GM10266 (cell line): ENCODE measurements at regions not wholly inside any gene's neighbourhood (a gene's known extent, or its start where the extent isn't known, plus 50 kb on each side); places are given as distances from the start of the nearest gene placed in this dataset.

Source experiments
- DNase-seq: peaks from one replicate; pipeline ENCODE4 v3.0.0; 2012; ENCODE audit errors: extremely low spot score
- TF ChIP-seq, protein P1 (sequence below): IDR thresholded peaks from 2 replicates; pipeline ENCODE4 v1.5.1; 2012; ENCODE audit warnings: mild to moderate bottlenecking, low read depth; ENCODE audit not compliant: control insufficient read depth, insufficient read depth; ENCODE audit errors: missing control alignments

DNA sequence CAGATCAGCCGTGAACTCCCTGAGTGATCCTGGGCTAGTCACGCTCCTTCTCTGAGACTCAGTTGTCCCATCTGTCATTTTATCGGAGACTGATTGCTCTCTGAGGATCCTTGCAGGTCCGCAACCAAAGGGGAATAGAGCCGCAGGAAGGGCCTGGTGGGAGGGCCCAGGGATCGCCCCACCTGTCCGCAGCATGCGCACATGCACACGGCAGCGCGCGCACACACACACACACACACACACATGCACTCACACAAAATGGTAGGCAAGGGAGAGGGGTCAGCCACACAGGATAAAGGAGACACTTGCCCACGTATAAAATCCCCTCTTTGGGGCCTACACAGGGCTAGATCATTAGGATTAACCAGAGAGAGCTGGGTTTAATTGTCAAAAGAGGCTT, 95.6 kb upstream of the FOXP4 start:
- no peak for DNase-seq
- TF ChIP-seq, protein P1, sequence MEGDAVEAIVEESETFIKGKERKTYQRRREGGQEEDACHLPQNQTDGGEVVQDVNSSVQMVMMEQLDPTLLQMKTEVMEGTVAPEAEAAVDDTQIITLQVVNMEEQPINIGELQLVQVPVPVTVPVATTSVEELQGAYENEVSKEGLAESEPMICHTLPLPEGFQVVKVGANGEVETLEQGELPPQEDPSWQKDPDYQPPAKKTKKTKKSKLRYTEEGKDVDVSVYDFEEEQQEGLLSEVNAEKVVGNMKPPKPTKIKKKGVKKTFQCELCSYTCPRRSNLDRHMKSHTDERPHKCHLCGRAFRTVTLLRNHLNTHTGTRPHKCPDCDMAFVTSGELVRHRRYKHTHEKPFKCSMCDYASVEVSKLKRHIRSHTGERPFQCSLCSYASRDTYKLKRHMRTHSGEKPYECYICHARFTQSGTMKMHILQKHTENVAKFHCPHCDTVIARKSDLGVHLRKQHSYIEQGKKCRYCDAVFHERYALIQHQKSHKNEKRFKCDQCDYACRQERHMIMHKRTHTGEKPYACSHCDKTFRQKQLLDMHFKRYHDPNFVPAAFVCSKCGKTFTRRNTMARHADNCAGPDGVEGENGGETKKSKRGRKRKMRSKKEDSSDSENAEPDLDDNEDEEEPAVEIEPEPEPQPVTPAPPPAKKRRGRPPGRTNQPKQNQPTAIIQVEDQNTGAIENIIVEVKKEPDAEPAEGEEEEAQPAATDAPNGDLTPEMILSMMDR: no peak

DNA sequence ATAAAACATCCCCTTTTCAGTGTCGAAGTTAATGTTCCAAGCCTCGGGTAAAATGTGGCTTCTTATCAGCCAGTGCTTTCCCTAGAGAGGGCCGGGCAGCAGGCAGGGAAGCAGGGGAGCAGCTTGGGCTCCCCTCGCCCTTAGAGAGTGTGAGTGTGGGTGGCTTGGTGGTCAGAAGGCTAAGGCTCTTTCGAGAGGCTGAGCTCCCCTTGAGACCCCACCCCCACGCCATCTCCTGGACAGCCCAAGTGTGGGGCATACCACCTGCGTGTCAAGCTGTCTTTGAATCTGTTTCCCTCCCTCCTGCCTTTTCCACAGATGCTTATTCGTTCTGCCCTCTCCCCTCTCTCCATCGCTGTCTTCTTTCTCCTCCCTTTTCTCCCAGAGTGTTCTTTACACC, 95.1 kb upstream of the FOXP4 start:
- DNase-seq: no peak
- TF ChIP-seq, protein P1: peak; percentile 37

DNA sequence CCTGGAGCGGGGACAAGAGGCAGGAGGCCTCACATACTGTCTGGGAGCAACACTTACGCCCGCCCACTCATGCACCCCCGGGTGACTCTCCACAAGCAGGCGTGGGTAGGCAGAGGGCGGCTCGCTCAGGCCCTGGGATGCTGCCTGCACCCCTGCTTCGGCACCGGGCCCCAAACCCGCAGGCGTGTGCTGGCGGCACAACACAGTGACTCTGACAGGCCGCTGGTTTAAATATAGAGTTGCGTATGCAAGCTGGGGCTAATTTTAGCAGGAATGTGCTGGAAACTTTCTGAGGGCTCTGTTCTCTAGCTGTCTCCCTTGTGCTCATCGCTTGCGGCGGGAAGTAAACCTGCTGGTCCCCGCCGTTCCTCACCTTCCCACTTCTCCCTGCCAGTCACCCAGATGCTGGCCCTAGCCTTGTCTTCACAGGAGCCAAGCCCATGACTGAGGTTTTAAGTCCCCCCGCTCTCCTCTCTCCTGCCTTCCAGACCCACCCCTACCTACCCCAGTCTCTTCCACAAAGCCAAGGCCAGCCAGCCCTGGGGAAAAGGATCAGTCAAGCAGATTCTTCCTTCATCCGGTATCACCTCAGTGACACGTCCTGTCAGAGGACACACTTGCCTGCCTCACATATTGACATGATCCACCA, 94.5 kb upstream of the FOXP4 start:
- no peak for DNase-seq
- TF ChIP-seq, protein P1: no peak

DNA sequence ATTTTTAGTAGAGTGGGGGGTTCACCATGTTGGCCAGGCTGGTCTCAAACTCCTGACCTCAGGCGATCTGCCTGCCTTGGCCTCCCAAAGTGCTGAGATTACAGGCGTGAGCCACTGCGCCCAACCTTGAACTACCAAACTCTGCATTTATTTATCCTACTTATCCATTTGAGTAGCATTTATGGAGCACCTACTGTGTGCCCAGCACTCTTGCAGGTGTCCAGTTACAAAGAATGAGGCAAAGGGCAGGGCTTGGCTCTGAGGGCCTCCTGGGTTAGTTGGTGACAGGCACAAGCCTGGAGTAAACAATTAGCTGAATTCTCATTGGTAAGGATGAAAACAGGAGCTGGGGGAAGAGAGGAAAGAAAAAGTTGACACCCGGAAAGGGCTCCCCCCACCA, 93.4 kb upstream of the FOXP4 start:
- TF ChIP-seq, protein P1: no peak

DNA sequence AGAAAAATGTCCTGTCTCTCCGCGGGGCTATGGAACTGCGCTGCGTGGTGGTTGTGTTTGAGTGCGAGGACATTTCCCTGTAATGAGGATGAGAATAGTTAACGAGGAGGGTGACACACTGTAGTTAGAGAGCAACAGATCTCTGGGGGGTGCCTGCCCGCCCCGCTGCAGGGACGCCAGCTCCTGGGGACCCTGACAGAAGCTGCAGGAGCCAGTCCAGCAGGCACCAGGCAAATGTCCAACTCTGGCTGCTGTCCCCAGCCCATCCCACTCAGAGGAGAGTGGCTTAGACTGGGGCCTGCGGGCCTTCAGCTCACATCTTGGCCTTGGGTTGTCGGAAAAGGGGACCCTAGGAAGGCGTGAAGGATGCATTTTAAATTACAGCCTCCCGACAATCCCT, 92.9 kb upstream of the FOXP4 start:
- TF ChIP-seq, protein P1: no peak
- DNase-seq: no peak

More for the DNA sequence above, 93.4 kb upstream of the FOXP4 start:
- DNase-seq: no peak

DNA sequence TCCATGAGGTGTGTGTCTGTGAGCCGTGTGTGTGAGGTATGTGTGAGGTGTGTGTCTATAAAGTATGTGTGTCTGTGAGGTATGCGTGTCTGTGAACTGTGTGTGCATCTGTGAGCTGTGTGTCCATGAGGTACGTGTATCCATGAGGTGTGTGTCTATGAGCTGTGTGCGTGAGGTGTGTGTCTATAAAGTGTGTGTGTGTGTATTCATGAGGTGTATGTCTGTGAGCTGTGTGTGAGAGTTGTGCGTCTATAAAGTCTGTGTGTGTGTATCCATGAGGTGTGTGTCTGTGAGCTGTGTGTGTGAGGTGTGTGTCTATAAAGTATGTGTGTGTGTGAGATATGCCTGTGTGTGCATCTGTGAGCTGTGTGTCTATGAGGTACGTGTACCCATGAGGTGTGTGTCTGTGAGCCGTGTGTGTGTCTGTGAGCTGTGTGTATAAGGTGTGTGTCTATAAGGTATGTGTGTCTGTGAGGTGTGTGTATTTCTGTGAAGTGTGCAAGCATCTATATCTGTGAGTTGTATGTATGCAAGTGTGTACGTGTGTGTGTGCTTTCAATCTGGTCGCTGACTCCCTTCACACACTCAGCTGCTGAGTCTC, 91.9 kb upstream of the FOXP4 start:
- TF ChIP-seq, protein P1: no peak
- DNase-seq: no peak

DNA sequence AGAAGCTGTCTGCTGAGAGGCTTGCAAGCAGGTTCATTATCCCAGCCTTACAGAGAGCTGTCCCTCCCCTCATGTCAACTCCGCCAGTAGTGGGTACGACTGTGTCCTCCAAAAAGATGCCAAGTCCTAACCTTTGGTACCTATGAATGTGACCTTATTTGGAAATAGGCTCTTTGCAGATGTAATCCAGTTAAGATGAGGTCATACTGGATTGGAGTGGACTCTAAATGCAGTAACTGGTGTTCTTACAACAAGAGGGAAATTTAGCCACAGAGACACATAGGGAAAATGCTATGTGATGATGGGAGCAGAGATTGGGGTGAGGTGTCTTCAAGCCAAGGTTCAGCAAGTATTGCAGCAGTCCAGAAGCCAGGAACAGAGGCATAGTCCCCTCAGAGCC, 90.8 kb upstream of the FOXP4 start:
- DNase-seq: no peak
- TF ChIP-seq, protein P1: no peak
